Activated CD4-positive, alpha-beta T cell treated with anti-CD3 and anti-CD28 coated beads, Interleukin-2, amount 50 U/mL, for 24 hours (primary cell): ENCODE measurements at regions not wholly inside any gene's neighbourhood (a gene's known extent, or its start where the extent isn't known, plus 50 kb on each side); places are given as distances from the start of the nearest gene placed in this dataset.

Experiments used
- DNase-seq, 2 donors: peaks; one replicate each; pipeline ENCODE4 v3.0.0-alpha.2; 2020; ENCODE audit warnings: low read depth in 1 of 2, low spot score in 1 of 2

GRCh38 chr2:62370321-62371250, 135.4 kb downstream of the TMEM17 start:
- no peak for DNase-seq

GRCh38 chr2:62369541-62370202, 136.3 kb downstream of the TMEM17 start:
- no peak for DNase-seq

GRCh38 chr2:62364791-62365528, 141.0 kb downstream of the TMEM17 start:
- no peak for DNase-seq

- no peak for DNase-seq
Observed at GRCh38 chr2:62363166-62363565, 142.8 kb downstream of the TMEM17 start.

GRCh38 chr2:62362561-62362960, 143.4 kb downstream of the TMEM17 start:
- no peak for DNase-seq

- no peak for DNase-seq
Observed at GRCh38 chr2:62361964-62362363, 144.0 kb downstream of the TMEM17 start.

- no peak for DNase-seq
Observed at GRCh38 chr2:62354771-62355561, 151.0 kb downstream of the TMEM17 start.

GRCh38 chr2:62352031-62352430, 154.0 kb downstream of the TMEM17 start:
- no peak for DNase-seq

- DNase-seq = no peak
Observed at GRCh38 chr2:62349788-62350187, 153.9 kb downstream of the B3GNT2 start.

- no peak for DNase-seq
Observed at GRCh38 chr2:62348700-62349099, 152.8 kb downstream of the B3GNT2 start.

- DNase-seq = no peak
Observed at GRCh38 chr2:62347563-62348270, 151.8 kb downstream of the B3GNT2 start.

GRCh38 chr2:62344472-62344871, 148.6 kb downstream of the B3GNT2 start:
- DNase-seq = no peak

- no peak for DNase-seq
Observed at GRCh38 chr2:62343636-62344337, 147.9 kb downstream of the B3GNT2 start.

- DNase-seq = no peak
Observed at GRCh38 chr2:62343206-62343605, 147.3 kb downstream of the B3GNT2 start.

- DNase-seq = no peak
Observed at GRCh38 chr2:62340994-62341484, 145.1 kb downstream of the B3GNT2 start.

- DNase-seq = no peak
Observed at GRCh38 chr2:62339837-62340236, 143.9 kb downstream of the B3GNT2 start.

- DNase-seq = no peak
Observed at GRCh38 chr2:62339413-62339812, 143.5 kb downstream of the B3GNT2 start.

- DNase-seq = no peak
Observed at GRCh38 chr2:62338111-62338510, 142.2 kb downstream of the B3GNT2 start.

GRCh38 chr2:62337403-62337802, 141.5 kb downstream of the B3GNT2 start:
- no peak for DNase-seq
